Uterus (tissue), 3 donors: ENCODE measurements at regions not wholly inside any gene's neighbourhood (a gene's known extent, or its start where the extent isn't known, plus 50 kb on each side); places are given as distances from the start of the nearest gene placed in this dataset.

ENCODE experiments used
- DNase-seq, 2 donors: peaks; one replicate each; pipeline ENCODE4 v3.0.0-alpha.2; 2019 to 2020
- H3K27ac ChIP-seq, 2 donors: fragments of 200-600 bp; sonication (generic); 1 replicate in 1 of 2; 2 replicates in 1 of 2; pipeline ENCODE4 v1.5.1; 2016 to 2018
- H3K27me3 ChIP-seq, 2 donors: fragments of 200-600 bp; sonication (generic); one replicate each; pipeline ENCODE4 v1.5.1; 2018 to 2019; ENCODE audit warnings: control low read depth in 1 of 2
- H3K36me3 ChIP-seq, 2 donors: fragments of 200-600 bp; sonication (generic); one replicate each; pipeline ENCODE4 v1.5.1; 2019; ENCODE audit warnings: control low read depth in 1 of 2
- H3K4me1 ChIP-seq, 2 donors: fragments of 200-600 bp; sonication (generic); one replicate each; pipeline ENCODE4 v1.5.1; 2018 to 2019; ENCODE audit warnings: control low read depth in 1 of 2
- H3K4me3 ChIP-seq, 2 donors: fragments of 200-600 bp; sonication (generic); 1 replicate in 1 of 2; 2 replicates in 1 of 2; pipeline ENCODE4 v1.5.1; 2018 to 2019; ENCODE audit warnings: mild to moderate bottlenecking in 1 of 2
- H3K9me3 ChIP-seq, 2 donors: fragments of 200-600 bp; sonication (generic); one replicate each; pipeline ENCODE4 v1.5.1; 2019; ENCODE audit warnings: control low read depth in 1 of 2
- CTCF ChIP-seq, 4 experiments: fragments of 200-600 bp in 2 of 4; fragments of 450-650 bp in 2 of 4; sonication (generic) in 2 of 4; IDR thresholded peaks; one replicate each; pipeline ENCODE4 v1.5.1; 2016 to 2019; ENCODE audit warnings: antibody characterized with exemption in 4 of 4, mild to moderate bottlenecking in 2 of 4, moderate library complexity in 1 of 4
- POLR2A ChIP-seq, 2 donors: fragments of 450-650 bp; IDR thresholded peaks; one replicate each; pipeline ENCODE4 v1.6.1; 2016; ENCODE audit warnings: antibody characterized with exemption in 2 of 2, mild to moderate bottlenecking in 1 of 2, moderate library complexity in 1 of 2
- intact Hi-C: fragments of 100-400 bp; cut with DNase I; formaldehyde crosslinking; loops from one replicate; pipeline ENCODE4 v1.15.1; 2023; ENCODE audit warnings: low total_unique reads
- donor health status: DM: yes; HTN: yes; CAD: no.

- Histone ChIP-seq H3K27me3 (no peaks in the 10 kb centered on the region), H3K4me3 (no peak overlapping the region), H3K9me3 (no peaks in the 10 kb centered on the region), H3K36me3 (no peaks in the 10 kb centered on the region), H3K4me1 (no peaks in the 10 kb centered on the region), H3K27ac (no peak overlapping the region)
- no peak for DNase-seq
- intact Hi-C loops: no loop called here
- TF ChIP-seq CTCF (IDR thresholded peaks at IDR 0.05): no peak
These were observed 1297.0 kb upstream of the TENM3 start for GRCh38 chr4:180946188-180946587.

DNA sequence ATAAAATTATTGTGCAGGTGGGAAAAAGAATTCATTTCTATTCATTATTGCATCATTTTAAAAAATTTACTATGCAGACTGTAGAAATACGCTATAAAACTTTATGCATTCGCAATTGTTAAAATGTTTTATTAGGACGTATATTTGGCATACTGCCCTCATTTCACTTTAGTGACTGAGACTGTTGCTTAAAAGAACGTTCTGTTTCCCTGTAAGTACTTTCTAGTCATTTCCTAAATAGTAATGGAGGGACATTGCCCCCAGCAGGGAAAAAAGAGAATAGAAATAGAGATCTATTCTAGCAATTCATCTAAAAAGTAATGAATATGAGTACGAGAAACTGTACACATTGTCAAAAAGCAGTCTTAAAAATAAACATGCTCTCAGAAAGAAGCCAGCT lies 1295.8 kb upstream of the TENM3 start:
- no peak overlapping the region for H3K27ac ChIP-seq
- H3K4me1 ChIP-seq: no peaks in the 10 kb centered on the region
- H3K4me3 ChIP-seq: no peak overlapping the region
- no peak for TF ChIP-seq CTCF (IDR thresholded peaks at IDR 0.05)
- TF ChIP-seq POLR2A (IDR thresholded peaks at IDR 0.05): no peak
- no peak for DNase-seq
- H3K36me3 ChIP-seq: no peaks in the 10 kb centered on the region
- H3K27me3 ChIP-seq: no peaks in the 10 kb centered on the region
- H3K9me3 ChIP-seq: no peaks in the 10 kb centered on the region
- intact Hi-C loops: no loop called here

- Histone ChIP-seq H3K27ac (no peak overlapping the region), H3K4me3 (no peak overlapping the region), H3K4me1 (no peaks in the 10 kb centered on the region), H3K9me3 (no peaks in the 10 kb centered on the region), H3K27me3 (no peaks in the 10 kb centered on the region), H3K36me3 (no peaks in the 10 kb centered on the region)
- TF ChIP-seq POLR2A (IDR thresholded peaks at IDR 0.05) (no peak), CTCF (IDR thresholded peaks at IDR 0.05) (no peak)
- intact Hi-C loops: no loop called here
- no peak for DNase-seq
These were observed 1293.6 kb upstream of the TENM3 start for GRCh38 chr4:180949424-180950213.

- TF ChIP-seq POLR2A (IDR thresholded peaks at IDR 0.05) (no peak), CTCF (IDR thresholded peaks at IDR 0.05) (no peak)
- intact Hi-C loops: no loop called here
- H3K27me3 ChIP-seq: no peaks in the 10 kb centered on the region
- DNase-seq: no peak
- no peaks in the 10 kb centered on the region for H3K36me3 ChIP-seq
- H3K9me3 ChIP-seq: no peaks in the 10 kb centered on the region
- H3K27ac ChIP-seq: no peak overlapping the region
- H3K4me3 ChIP-seq: no peak overlapping the region
- no peaks in the 10 kb centered on the region for H3K4me1 ChIP-seq
These were observed 1292.8 kb upstream of the TENM3 start for GRCh38 chr4:180950377-180950776.

DNA sequence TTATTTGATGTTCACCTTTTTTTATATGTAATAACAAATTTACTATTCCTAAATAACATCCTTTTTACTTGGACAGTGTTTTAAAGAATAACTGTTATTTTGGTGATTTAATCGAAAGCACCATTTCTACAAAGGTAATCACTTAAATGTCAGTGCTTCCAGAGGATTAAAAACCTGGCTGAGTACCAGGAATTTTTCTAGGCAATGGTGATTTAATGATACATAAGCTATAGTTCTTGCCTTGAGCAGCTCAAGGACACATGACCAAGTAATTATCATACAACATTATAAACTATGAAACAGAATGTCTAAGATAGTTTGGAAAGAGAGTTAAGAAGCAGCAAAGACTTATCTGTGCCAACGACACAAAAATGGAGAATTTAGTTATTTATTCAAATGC lies 1291.9 kb upstream of the TENM3 start:
- H3K4me3 ChIP-seq: no peak overlapping the region
- H3K27ac ChIP-seq: no peak overlapping the region
- H3K4me1 ChIP-seq: no peaks in the 10 kb centered on the region
- H3K36me3 ChIP-seq: no peaks in the 10 kb centered on the region
- intact Hi-C loops: no loop called here
- TF ChIP-seq CTCF (IDR thresholded peaks at IDR 0.05) (no peak), POLR2A (IDR thresholded peaks at IDR 0.05) (no peak)
- no peaks in the 10 kb centered on the region for H3K9me3 ChIP-seq
- H3K27me3 ChIP-seq: no peaks in the 10 kb centered on the region
- DNase-seq: no peak
